ENCODE measurements at regions not wholly inside any gene's neighbourhood (a gene's known extent, or its start where the extent isn't known, plus 50 kb on each side); places are given as distances from the start of the nearest gene placed in this dataset.
"Not testable (repeated sequence)": the region's sequence is repeated elsewhere in the genome, so short reads cannot be mapped to it uniquely, and the experiment has no call there.

DNA sequence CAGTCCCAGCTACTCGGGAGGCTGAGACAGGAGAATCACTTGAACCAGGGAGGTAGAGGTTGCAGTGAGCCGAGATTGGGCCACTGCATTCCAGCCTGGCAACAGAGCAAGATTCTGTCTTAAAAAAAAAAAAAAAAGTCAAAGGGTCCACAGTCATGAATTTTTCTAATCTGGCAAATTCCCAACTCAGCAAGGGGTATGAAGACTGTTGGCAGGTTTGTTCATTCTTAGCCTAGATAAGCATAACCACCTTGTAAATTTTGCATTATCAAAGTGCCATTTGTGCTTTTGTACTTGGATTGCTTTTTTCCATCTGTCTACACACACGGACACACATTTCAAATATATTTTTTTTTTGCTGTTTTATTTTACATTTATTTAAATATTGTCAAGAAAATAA lies 299.8 kb upstream of the NUDT12 start:
- H3K27ac ChIP-seq (ENCODE audit: low read depth, low read length) = no peak overlapping the region
- no peaks in the 10 kb centered on the region for H3K27me3 ChIP-seq (ENCODE audit: control insufficient read depth, insufficient read depth, low read length)
- H3K9me3 ChIP-seq (ENCODE audit: control insufficient read depth, insufficient read depth, low read depth, low read length) = no peaks in the 10 kb centered on the region
- H3K4me3 ChIP-seq (ENCODE audit: low read depth, low read length) = no peak overlapping the region
- no peaks in the 10 kb centered on the region for H3K4me1 ChIP-seq (ENCODE audit: control insufficient read depth, insufficient read depth, low read length)
- H3K9ac ChIP-seq (ENCODE audit: low read length) = no peak overlapping the region
- no peaks in the 10 kb centered on the region for H3K36me3 ChIP-seq (ENCODE audit: control insufficient read depth, insufficient read depth, low read length)

DNA sequence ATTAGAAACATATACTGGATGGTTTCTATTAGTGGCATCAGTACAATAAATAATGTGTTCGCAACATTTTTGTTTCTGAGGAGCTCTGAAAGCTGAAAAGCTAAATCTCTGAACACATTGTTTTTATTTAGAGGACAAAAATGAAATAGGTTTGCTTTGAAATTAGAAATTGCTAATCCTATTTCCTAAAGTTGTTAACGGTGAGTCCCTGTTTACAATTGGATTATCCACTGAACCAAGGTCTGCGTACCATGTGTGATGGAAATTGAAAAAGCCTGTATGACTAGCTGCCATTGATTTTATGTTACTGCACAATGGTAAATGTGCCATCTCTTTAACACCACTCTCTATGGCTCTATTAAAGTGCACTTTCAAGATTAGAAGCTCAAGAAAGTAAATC lies 297.7 kb upstream of the NUDT12 start:
- H3K9ac ChIP-seq (ENCODE audit: low read length) = no peak overlapping the region
- H3K9me3 ChIP-seq (ENCODE audit: control insufficient read depth, insufficient read depth, low read depth, low read length) = no peaks in the 10 kb centered on the region
- no peaks in the 10 kb centered on the region for H3K4me1 ChIP-seq (ENCODE audit: control insufficient read depth, insufficient read depth, low read length)
- H3K36me3 ChIP-seq (ENCODE audit: control insufficient read depth, insufficient read depth, low read length) = no peaks in the 10 kb centered on the region
- H3K4me3 ChIP-seq (ENCODE audit: low read depth, low read length) = no peak overlapping the region
- no peak overlapping the region for H3K27ac ChIP-seq (ENCODE audit: low read depth, low read length)
- no peaks in the 10 kb centered on the region for H3K27me3 ChIP-seq (ENCODE audit: control insufficient read depth, insufficient read depth, low read length)

DNA sequence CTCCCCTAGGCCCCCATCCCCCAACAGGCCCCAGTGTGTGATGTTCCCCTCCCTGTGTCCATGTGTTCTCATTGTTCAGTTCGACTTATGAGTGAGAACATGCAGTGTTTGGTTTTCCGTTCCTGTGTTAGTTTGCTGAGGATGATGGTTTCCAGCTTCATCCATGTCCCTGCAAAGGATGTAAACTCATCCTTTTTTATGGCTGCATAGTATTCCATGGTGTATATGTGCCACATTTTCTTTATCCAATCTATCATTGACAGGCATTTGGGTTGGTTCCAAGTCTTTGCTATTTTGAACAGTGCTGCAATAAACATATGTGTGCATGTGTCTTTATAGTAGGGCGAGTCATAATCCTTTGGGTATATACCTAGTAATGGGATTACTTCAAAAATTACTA lies 295.8 kb upstream of the NUDT12 start:
- H3K4me1 ChIP-seq (ENCODE audit: control insufficient read depth, insufficient read depth, low read length); H3K27me3 ChIP-seq (ENCODE audit: control insufficient read depth, insufficient read depth, low read length); H3K9me3 ChIP-seq (ENCODE audit: control insufficient read depth, insufficient read depth, low read depth, low read length); H3K27ac ChIP-seq (ENCODE audit: low read depth, low read length); H3K4me3 ChIP-seq (ENCODE audit: low read depth, low read length); H3K36me3 ChIP-seq (ENCODE audit: control insufficient read depth, insufficient read depth, low read length); H3K9ac ChIP-seq (ENCODE audit: low read length): not testable (repeated sequence)

DNA sequence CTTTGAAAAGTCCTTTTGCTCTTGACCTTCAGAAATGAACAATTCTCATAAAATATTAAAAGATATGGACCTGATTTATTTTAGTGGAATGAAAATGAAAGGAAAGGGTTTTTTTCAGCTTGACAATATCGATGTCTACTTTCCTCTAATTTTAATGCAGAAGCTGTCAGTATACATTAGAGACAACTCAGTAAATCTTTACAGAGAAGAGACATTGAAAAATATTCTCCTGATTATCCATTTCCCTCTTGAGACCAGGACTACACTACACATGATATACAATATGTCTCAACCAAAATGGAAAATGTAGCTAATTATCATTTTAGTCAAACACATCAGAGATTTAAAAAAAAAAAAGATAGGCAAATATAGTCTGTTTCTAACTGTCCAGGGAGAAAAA lies 288.5 kb upstream of the NUDT12 start:
- no peak overlapping the region for H3K4me3 ChIP-seq (ENCODE audit: low read depth, low read length)
- no peaks in the 10 kb centered on the region for H3K4me1 ChIP-seq (ENCODE audit: control insufficient read depth, insufficient read depth, low read length)
- no peak overlapping the region for H3K9ac ChIP-seq (ENCODE audit: low read length)
- H3K36me3 ChIP-seq (ENCODE audit: control insufficient read depth, insufficient read depth, low read length) = no peaks in the 10 kb centered on the region
- no peaks in the 10 kb centered on the region for H3K9me3 ChIP-seq (ENCODE audit: control insufficient read depth, insufficient read depth, low read depth, low read length)
- H3K27ac ChIP-seq (ENCODE audit: low read depth, low read length) = no peak overlapping the region
- H3K27me3 ChIP-seq (ENCODE audit: control insufficient read depth, insufficient read depth, low read length) = no peaks in the 10 kb centered on the region

DNA sequence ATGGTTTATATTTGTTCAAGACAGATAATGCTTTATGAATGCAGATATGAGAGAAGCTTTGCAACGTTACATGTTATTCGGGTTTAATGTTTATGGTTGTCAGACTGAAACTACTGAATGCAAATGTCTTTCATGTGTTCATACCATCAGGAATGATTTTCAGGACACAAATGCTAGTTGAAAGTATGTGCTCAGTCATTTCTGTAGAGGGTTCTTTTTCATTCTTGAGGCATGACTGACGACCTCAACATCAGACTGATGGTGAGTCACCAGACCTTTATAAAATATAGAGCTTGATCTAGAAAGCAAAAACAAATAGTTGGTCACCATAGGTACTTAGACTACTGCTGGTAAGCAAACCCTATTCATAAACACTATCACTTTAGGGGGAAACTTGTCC lies 287.3 kb upstream of the NUDT12 start:
- Histone ChIP-seq H3K4me1 (ENCODE audit: control insufficient read depth, insufficient read depth, low read length) (no peaks in the 10 kb centered on the region), H3K27ac (ENCODE audit: low read depth, low read length) (no peak overlapping the region), H3K4me3 (ENCODE audit: low read depth, low read length) (no peak overlapping the region), H3K27me3 (ENCODE audit: control insufficient read depth, insufficient read depth, low read length) (no peaks in the 10 kb centered on the region), H3K36me3 (ENCODE audit: control insufficient read depth, insufficient read depth, low read length) (no peaks in the 10 kb centered on the region), H3K9ac (ENCODE audit: low read length) (no peak overlapping the region), H3K9me3 (ENCODE audit: control insufficient read depth, insufficient read depth, low read depth, low read length) (no peaks in the 10 kb centered on the region)

DNA sequence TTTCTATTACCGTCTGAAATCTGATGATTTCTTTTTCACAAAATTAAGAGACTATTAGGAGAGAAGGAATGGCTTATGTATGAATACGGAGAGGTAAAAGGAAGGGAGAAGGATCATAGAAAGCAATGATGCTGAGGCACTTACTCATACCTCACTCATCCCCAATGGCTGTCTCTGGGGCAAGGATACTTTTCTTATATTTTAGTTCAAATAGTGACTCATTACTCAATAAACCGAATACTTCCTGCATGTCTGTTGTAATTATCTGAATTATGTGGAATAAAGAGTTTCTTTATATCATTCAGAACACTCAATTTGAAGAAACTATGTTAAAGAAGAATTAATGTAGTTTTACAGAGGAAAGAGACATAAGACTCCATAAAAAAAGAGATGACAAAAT lies 284.5 kb upstream of the NUDT12 start:
- H3K9me3 ChIP-seq (ENCODE audit: control insufficient read depth, insufficient read depth, low read depth, low read length) = no peaks in the 10 kb centered on the region
- no peak overlapping the region for H3K4me3 ChIP-seq (ENCODE audit: low read depth, low read length)
- no peak overlapping the region for H3K27ac ChIP-seq (ENCODE audit: low read depth, low read length)
- no peaks in the 10 kb centered on the region for H3K27me3 ChIP-seq (ENCODE audit: control insufficient read depth, insufficient read depth, low read length)
- H3K36me3 ChIP-seq (ENCODE audit: control insufficient read depth, insufficient read depth, low read length) = no peaks in the 10 kb centered on the region
- H3K9ac ChIP-seq (ENCODE audit: low read length) = no peak overlapping the region
- H3K4me1 ChIP-seq (ENCODE audit: control insufficient read depth, insufficient read depth, low read length) = no peaks in the 10 kb centered on the region

DNA sequence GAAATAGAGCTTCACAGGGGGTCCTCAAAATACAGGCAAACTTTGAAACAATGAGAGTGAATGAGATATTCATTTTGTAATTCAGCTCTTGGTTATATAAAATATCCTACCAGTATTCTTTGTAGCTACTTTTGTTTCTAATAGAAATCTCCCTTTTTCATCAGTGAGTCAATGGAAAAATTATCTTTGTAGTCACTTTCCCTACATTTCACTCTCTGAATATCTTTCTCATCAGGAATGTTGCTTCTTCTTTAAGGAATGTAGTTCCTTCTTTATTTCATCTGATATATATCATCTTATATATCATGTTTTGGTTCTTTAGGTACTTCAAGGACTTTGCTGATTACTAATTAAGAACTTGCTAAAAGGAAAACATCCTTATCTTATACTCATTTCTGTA lies 280.3 kb upstream of the NUDT12 start:
- Histone ChIP-seq H3K4me3 (ENCODE audit: low read depth, low read length) (no peak overlapping the region), H3K36me3 (ENCODE audit: control insufficient read depth, insufficient read depth, low read length) (no peaks in the 10 kb centered on the region), H3K9me3 (ENCODE audit: control insufficient read depth, insufficient read depth, low read depth, low read length) (no peaks in the 10 kb centered on the region), H3K9ac (ENCODE audit: low read length) (no peak overlapping the region), H3K27me3 (ENCODE audit: control insufficient read depth, insufficient read depth, low read length) (no peaks in the 10 kb centered on the region), H3K27ac (ENCODE audit: low read depth, low read length) (no peak overlapping the region), H3K4me1 (ENCODE audit: control insufficient read depth, insufficient read depth, low read length) (no peaks in the 10 kb centered on the region)

DNA sequence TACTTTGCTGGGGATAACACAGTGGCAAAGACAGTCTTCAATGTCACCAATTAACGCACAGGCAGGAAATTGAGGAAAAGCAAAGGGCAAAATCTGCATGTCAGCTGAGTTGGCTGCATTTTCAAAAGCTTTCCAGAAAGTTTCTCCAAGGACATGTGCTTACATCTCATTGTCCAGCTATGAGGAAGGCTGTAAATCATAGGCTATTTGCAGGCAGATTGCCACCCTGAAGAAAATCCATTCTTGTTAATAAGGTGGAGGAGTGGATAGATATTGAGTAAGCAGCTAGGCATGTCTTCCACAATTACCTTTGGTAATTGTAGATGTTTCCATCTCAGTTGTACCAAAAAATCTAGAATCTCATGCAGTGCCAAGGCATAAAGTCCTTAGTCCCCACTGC lies 278.0 kb upstream of the NUDT12 start:
- H3K4me3 ChIP-seq (ENCODE audit: low read depth, low read length) = no peak overlapping the region
- H3K9me3 ChIP-seq (ENCODE audit: control insufficient read depth, insufficient read depth, low read depth, low read length) = no peaks in the 10 kb centered on the region
- no peaks in the 10 kb centered on the region for H3K4me1 ChIP-seq (ENCODE audit: control insufficient read depth, insufficient read depth, low read length)
- H3K36me3 ChIP-seq (ENCODE audit: control insufficient read depth, insufficient read depth, low read length) = no peaks in the 10 kb centered on the region
- no peak overlapping the region for H3K27ac ChIP-seq (ENCODE audit: low read depth, low read length)
- no peak overlapping the region for H3K9ac ChIP-seq (ENCODE audit: low read length)
- H3K27me3 ChIP-seq (ENCODE audit: control insufficient read depth, insufficient read depth, low read length) = no peaks in the 10 kb centered on the region

DNA sequence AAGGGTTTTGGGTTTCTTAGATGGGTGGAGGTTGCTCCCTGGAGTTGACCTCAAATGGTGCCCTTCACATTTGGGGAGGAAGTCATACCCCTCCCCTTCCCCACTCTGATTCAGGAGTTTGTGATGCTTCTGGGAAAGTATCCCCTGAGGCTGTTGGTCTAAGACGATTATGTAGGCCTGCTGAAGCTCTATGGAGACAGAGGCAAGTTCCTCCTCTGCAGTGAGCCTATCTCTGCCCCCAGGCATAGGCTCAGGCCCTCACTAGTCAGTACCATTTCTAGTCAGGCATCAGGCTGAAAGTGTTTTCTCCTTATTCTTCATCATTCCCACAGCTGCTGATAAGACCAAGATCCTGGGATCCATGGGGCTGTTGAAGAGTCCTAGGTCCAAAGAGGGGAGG lies 271.6 kb upstream of the NUDT12 start:
- no peak overlapping the region for H3K27ac ChIP-seq (ENCODE audit: low read depth, low read length)
- H3K27me3 ChIP-seq (ENCODE audit: control insufficient read depth, insufficient read depth, low read length) = no peaks in the 10 kb centered on the region
- no peaks in the 10 kb centered on the region for H3K4me1 ChIP-seq (ENCODE audit: control insufficient read depth, insufficient read depth, low read length)
- H3K9ac ChIP-seq (ENCODE audit: low read length) = no peak overlapping the region
- H3K36me3 ChIP-seq (ENCODE audit: control insufficient read depth, insufficient read depth, low read length) = no peaks in the 10 kb centered on the region
- H3K9me3 ChIP-seq (ENCODE audit: control insufficient read depth, insufficient read depth, low read depth, low read length) = no peaks in the 10 kb centered on the region
- H3K4me3 ChIP-seq (ENCODE audit: low read depth, low read length) = no peak overlapping the region

DNA sequence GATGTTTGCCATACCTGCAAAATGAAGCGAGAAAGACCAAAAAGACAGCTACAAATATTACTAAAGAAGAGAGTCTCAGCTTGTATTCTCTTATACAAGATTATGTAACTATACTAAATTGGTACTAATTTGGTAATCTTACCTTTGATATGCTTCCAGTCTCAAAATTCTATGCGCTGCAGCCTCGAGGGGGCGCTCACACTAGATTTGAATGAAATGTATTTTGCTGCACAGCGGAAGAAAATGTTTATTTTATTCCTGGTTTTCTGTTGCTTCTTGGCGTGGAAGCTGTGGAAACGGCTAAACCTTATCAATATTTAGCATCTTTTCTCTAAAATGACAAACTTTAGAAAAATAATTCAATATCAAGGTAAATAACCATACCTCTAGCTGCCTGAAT lies 267.0 kb upstream of the NUDT12 start:
- Histone ChIP-seq H3K4me3 (ENCODE audit: low read depth, low read length) (no peak overlapping the region), H3K36me3 (ENCODE audit: control insufficient read depth, insufficient read depth, low read length) (no peaks in the 10 kb centered on the region), H3K9me3 (ENCODE audit: control insufficient read depth, insufficient read depth, low read depth, low read length) (no peaks in the 10 kb centered on the region), H3K27ac (ENCODE audit: low read depth, low read length) (no peak overlapping the region), H3K27me3 (ENCODE audit: control insufficient read depth, insufficient read depth, low read length) (no peaks in the 10 kb centered on the region), H3K9ac (ENCODE audit: low read length) (no peak overlapping the region), H3K4me1 (ENCODE audit: control insufficient read depth, insufficient read depth, low read length) (no peaks in the 10 kb centered on the region)

DNA sequence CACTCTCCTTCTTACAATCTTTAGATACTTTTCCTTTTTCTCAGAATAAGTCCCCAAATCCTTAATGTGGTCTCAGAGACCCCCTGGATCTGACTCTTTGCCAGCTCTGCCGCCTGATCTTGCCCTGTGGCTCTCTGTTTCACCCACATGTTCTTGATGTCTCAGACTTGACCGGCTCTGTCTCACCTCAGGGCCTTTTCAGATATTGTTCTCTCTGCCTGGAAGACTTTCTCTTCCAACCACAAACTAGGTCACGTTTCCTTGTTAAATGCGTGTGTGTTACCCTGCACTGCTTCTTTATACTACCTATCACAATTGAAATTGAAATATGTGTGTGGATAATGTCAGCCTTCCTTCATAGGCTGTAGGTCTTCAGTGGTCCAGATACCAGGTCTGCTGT lies 265.4 kb upstream of the NUDT12 start:
- Histone ChIP-seq H3K27ac (ENCODE audit: low read depth, low read length) (no peak overlapping the region), H3K4me1 (ENCODE audit: control insufficient read depth, insufficient read depth, low read length) (no peaks in the 10 kb centered on the region), H3K9ac (ENCODE audit: low read length) (no peak overlapping the region)

DNA sequence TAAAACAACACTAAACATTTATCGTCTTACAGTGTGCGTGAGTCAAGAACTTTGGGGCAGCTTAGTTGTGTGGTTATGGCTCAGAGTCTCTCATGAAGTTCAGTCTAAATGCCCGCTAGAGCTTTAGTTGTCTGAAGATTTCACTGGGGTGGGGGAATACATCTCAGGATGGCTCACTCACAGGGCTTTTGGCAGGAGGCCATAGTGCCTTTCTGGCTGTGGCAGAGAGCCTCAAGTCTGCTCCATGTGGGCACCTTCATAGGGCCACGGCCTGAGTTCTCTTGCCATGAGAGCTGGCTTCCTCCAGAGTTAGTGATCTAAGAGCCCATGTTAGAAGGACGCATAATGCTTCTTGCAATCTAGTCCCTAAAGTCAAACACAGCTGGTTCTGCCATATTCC lies 258.8 kb upstream of the NUDT12 start:
- Histone ChIP-seq H3K27ac (ENCODE audit: low read depth, low read length) (no peak overlapping the region), H3K4me1 (ENCODE audit: control insufficient read depth, insufficient read depth, low read length) (no peaks in the 10 kb centered on the region), H3K27me3 (ENCODE audit: control insufficient read depth, insufficient read depth, low read length) (no peaks in the 10 kb centered on the region), H3K9ac (ENCODE audit: low read length) (no peak overlapping the region), H3K4me3 (ENCODE audit: low read depth, low read length) (no peak overlapping the region), H3K36me3 (ENCODE audit: control insufficient read depth, insufficient read depth, low read length) (no peaks in the 10 kb centered on the region), H3K9me3 (ENCODE audit: control insufficient read depth, insufficient read depth, low read depth, low read length) (no peaks in the 10 kb centered on the region)

More for the DNA sequence above, 265.4 kb upstream of the NUDT12 start:
- Histone ChIP-seq H3K4me3 (ENCODE audit: low read depth, low read length) (no peak overlapping the region), H3K9me3 (ENCODE audit: control insufficient read depth, insufficient read depth, low read depth, low read length) (no peaks in the 10 kb centered on the region), H3K36me3 (ENCODE audit: control insufficient read depth, insufficient read depth, low read length) (no peaks in the 10 kb centered on the region), H3K27me3 (ENCODE audit: control insufficient read depth, insufficient read depth, low read length) (no peaks in the 10 kb centered on the region)

Measured in HUES6 (cell line).